ENCODE measurements at regions not wholly inside any gene's neighbourhood (a gene's known extent, or its start where the extent isn't known, plus 50 kb on each side); places are given as distances from the start of the nearest gene placed in this dataset.
"Not testable (repeated sequence)": the region's sequence is repeated elsewhere in the genome, so short reads cannot be mapped to it uniquely, and the experiment has no call there.

DNA sequence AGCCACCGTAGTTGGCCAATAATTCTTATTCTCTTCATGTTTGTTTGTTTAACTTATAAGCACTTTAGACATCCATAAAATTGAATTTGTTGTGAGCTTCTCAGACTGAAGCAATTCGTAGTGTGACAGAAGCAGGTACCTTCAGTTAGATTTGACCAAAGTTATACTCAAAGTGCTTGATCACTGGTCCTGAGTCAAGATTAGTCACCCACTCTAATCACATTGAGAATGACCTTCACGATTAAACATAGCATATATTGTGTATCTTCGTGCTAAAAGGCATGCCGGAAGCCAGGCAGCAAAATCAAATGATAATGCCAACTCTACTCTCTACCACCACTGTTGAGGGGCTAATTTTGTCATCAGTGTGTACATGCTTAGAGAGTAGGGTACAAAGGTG lies 763.7 kb upstream of the MBL2 start:
- Histone ChIP-seq H3K27ac (no peak overlapping the region), H3K36me3 (no peaks in the 10 kb centered on the region)

DNA sequence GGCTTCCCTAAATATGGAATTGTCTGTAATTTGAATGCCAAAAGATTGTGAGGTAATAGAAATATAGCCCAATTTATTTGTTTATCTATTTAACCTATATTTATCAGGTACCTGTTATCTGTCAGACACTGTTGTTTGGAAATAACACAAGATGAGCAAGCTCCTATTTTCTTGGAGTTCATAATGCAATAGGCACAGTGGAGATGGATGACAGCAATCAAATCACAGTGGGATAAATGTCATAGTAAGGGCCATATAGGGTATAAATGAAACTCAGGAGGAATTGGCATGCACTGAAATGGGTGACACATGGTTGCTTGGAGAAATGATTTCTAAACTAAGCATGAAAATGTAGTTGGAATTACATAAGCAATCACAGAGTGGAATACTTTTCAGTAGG lies 761.8 kb upstream of the MBL2 start:
- TF ChIP-seq, protein P1, sequence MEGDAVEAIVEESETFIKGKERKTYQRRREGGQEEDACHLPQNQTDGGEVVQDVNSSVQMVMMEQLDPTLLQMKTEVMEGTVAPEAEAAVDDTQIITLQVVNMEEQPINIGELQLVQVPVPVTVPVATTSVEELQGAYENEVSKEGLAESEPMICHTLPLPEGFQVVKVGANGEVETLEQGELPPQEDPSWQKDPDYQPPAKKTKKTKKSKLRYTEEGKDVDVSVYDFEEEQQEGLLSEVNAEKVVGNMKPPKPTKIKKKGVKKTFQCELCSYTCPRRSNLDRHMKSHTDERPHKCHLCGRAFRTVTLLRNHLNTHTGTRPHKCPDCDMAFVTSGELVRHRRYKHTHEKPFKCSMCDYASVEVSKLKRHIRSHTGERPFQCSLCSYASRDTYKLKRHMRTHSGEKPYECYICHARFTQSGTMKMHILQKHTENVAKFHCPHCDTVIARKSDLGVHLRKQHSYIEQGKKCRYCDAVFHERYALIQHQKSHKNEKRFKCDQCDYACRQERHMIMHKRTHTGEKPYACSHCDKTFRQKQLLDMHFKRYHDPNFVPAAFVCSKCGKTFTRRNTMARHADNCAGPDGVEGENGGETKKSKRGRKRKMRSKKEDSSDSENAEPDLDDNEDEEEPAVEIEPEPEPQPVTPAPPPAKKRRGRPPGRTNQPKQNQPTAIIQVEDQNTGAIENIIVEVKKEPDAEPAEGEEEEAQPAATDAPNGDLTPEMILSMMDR (IDR thresholded peaks at IDR 0.05; ENCODE audit: low read depth, low read length) = no peak
- Histone ChIP-seq H3K36me3 (no peaks in the 10 kb centered on the region), H3K27me3 (ENCODE audit: insufficient read depth, low read depth, severe bottlenecking) (no peaks in the 10 kb centered on the region), H3K4me3 (ENCODE audit: low read depth, low read length) (no peak overlapping the region), H3K27ac (no peak overlapping the region), H3K9me3 (ENCODE audit: severe bottlenecking) (no peaks in the 10 kb centered on the region)
- DNase-seq = no peak

More for the DNA sequence above, 763.7 kb upstream of the MBL2 start:
- DNase-seq = no peak
- no peak overlapping the region for H3K4me3 ChIP-seq (ENCODE audit: low read depth, low read length)
- H3K27me3 ChIP-seq (ENCODE audit: insufficient read depth, low read depth, severe bottlenecking) = no peaks in the 10 kb centered on the region
- no peaks in the 10 kb centered on the region for H3K9me3 ChIP-seq (ENCODE audit: severe bottlenecking)
- TF ChIP-seq, protein P1 (IDR thresholded peaks at IDR 0.05; ENCODE audit: low read depth, low read length) = no peak

DNA sequence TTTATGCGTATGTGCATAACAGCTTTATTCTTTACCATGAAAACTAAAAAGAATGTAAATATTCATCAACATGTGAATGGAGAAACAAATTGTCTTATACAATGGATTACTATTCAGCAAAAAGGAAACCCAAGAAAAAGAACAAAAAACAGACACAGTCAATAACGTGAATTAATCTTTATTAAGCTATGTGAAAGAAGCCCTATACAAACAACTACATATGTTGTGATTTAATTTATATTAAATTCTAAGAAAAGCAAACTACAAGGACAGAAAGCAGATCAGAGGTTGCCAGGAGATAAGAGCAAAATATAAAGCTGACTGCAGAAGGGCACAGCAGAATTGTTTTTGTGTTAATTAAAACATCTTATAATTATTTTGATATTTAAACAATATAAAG lies 756.4 kb upstream of the MBL2 start:
- Histone ChIP-seq H3K27me3 (ENCODE audit: insufficient read depth, low read depth, severe bottlenecking) (no peaks in the 10 kb centered on the region), H3K4me3 (ENCODE audit: low read depth, low read length) (no peak overlapping the region), H3K9me3 (ENCODE audit: severe bottlenecking) (no peaks in the 10 kb centered on the region), H3K27ac (no peak overlapping the region), H3K36me3 (no peaks in the 10 kb centered on the region)
- no peak for DNase-seq
- TF ChIP-seq, protein P1 (IDR thresholded peaks at IDR 0.05; ENCODE audit: low read depth, low read length) = no peak

DNA sequence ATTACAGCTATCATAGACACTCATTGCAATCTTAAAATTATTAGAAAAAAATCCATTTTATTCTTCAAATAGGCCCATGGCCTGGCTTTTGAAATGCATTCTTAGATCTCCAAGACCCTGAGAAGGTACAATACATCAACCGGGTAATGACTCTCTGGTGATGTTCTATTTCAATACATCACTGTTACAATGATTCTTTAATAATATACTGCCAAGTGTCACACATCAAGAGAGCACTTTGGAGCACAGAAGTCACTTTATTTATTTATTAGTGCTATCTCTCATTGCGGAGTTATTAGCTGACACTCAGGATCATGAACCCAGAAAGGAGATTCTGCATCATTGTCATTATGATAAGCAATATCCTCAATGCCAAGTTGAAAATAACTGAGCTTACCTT lies 748.5 kb upstream of the MBL2 start:
- H3K27me3 ChIP-seq (ENCODE audit: insufficient read depth, low read depth, severe bottlenecking) = no peaks in the 10 kb centered on the region
- H3K9me3 ChIP-seq (ENCODE audit: severe bottlenecking) = no peaks in the 10 kb centered on the region
- H3K36me3 ChIP-seq = no peaks in the 10 kb centered on the region
- H3K4me3 ChIP-seq (ENCODE audit: low read depth, low read length) = no peak overlapping the region
- TF ChIP-seq, protein P1 (IDR thresholded peaks at IDR 0.05; ENCODE audit: low read depth, low read length) = no peak
- DNase-seq = no peak
- no peak overlapping the region for H3K27ac ChIP-seq

DNA sequence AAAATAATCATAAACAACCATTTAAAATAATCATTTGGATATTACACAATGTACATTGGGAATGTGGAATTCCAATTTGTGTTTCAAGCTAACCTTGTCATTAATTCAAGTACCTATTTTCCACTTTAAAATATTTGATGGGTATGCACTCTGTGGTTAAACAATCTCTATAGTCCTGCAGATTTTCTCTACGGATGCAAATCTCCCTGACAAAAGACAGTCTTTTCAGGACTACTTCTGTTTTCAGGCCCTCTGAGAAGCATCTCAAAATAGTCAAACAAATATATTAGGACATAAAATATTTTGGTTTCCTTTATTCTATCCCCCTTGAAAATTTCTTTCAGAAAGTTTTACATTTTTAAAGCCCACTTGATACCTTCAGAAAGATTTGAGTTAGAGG lies 735.6 kb upstream of the MBL2 start:
- H3K27me3 ChIP-seq (ENCODE audit: insufficient read depth, low read depth, severe bottlenecking) = no peaks in the 10 kb centered on the region
- no peaks in the 10 kb centered on the region for H3K36me3 ChIP-seq
- TF ChIP-seq, protein P1 (IDR thresholded peaks at IDR 0.05; ENCODE audit: low read depth, low read length) = no peak
- no peaks in the 10 kb centered on the region for H3K9me3 ChIP-seq (ENCODE audit: severe bottlenecking)
- H3K27ac ChIP-seq = no peak overlapping the region
- no peak for DNase-seq
- no peak overlapping the region for H3K4me3 ChIP-seq (ENCODE audit: low read depth, low read length)

DNA sequence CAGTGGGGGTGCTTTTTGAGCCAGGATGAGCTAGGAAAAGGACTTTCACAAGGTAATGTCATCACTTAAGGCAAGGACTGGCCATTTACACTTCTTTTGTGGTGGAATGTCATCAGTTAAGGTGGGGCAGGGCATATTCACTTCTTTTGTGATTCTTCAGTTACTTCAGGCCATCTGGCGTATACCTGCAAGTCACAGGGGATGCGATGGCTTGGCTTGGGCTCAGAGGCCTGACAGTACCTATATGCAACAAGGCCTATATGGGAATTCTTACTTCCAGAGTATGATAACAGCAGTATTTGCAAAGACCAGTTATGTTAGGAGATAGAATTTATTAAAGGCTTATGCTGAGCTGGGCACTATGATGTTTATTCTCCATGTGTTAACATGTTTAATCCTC lies 731.9 kb upstream of the MBL2 start:
- not testable (repeated sequence) for H3K4me3 ChIP-seq (ENCODE audit: low read depth, low read length); H3K27ac ChIP-seq; H3K36me3 ChIP-seq; H3K27me3 ChIP-seq (ENCODE audit: insufficient read depth, low read depth, severe bottlenecking); DNase-seq; H3K9me3 ChIP-seq (ENCODE audit: severe bottlenecking)

All from WERI-Rb-1 (cell line).